KOPT-K1 (cell line): ENCODE measurements at regions not wholly inside any gene's neighbourhood (a gene's known extent, or its start where the extent isn't known, plus 50 kb on each side); places are given as distances from the start of the nearest gene placed in this dataset.

Experiments used
- H3K27ac ChIP-seq: fragments of 200-600 bp; sonication (generic); 2 replicates; pipeline ENCODE4 v1.5.1; 2016; ENCODE audit warnings: antibody characterized with exemption, mild to moderate bottlenecking, low read depth, low read length; ENCODE audit not compliant: poor library complexity, severe bottlenecking
- H3K36me3 ChIP-seq: fragments of 200-600 bp; sonication (generic); 2 replicates; pipeline ENCODE4 v1.5.1; 2017; ENCODE audit warnings: antibody characterized with exemption, mild to moderate bottlenecking, low read length, moderate library complexity; ENCODE audit not compliant: insufficient read depth
- H3K9me3 ChIP-seq: fragments of 200-600 bp; sonication (generic); 2 replicates; pipeline ENCODE4 v1.5.1; 2017; ENCODE audit warnings: antibody characterized with exemption, low read length, mild to moderate bottlenecking; ENCODE audit not compliant: insufficient read depth, poor library complexity, severe bottlenecking

- Histone ChIP-seq H3K27ac (no peak overlapping the region), H3K9me3 (no peaks in the 10 kb centered on the region), H3K36me3 (no peaks in the 10 kb centered on the region)
Observed at GRCh38 chr16:73853968-73854367, 442.6 kb upstream of the PSMD7 start.

- no peak overlapping the region for H3K27ac ChIP-seq
- no peaks in the 10 kb centered on the region for H3K9me3 ChIP-seq
- H3K36me3 ChIP-seq = no peaks in the 10 kb centered on the region
Observed at GRCh38 chr16:73852561-73852960, 444.1 kb upstream of the PSMD7 start.

- Histone ChIP-seq H3K27ac (no peak overlapping the region), H3K36me3 (no peaks in the 10 kb centered on the region), H3K9me3 (no peaks in the 10 kb centered on the region)
Observed at GRCh38 chr16:73848993-73849392, 447.6 kb upstream of the PSMD7 start.

GRCh38 chr16:73847090-73847489 lies 449.5 kb upstream of the PSMD7 start:
- H3K9me3 ChIP-seq = no peaks in the 10 kb centered on the region
- no peaks in the 10 kb centered on the region for H3K36me3 ChIP-seq
- H3K27ac ChIP-seq = no peak overlapping the region

DNA sequence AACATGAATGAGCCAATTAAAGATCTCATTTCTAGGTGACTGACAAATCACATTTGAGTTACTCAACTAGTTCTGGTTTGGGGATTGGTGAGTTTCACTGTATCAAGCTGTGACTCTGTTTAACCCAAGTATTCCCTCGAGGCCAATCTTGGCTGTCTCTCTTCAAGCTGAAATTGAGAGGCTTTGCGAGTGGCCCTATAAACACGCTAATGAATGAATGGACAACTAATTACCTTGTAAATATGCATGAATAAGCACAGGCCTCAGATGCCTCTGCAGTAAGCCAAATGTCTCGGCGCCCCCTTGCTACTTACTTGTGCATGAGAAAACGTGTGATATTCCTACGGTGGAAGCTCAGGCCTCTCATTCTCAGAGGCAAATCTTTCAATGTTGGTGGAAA lies 450.3 kb upstream of the PSMD7 start:
- Histone ChIP-seq H3K9me3 (no peaks in the 10 kb centered on the region), H3K36me3 (no peaks in the 10 kb centered on the region), H3K27ac (no peak overlapping the region)

GRCh38 chr16:73846007-73846330 lies 450.6 kb upstream of the PSMD7 start:
- no peaks in the 10 kb centered on the region for H3K36me3 ChIP-seq
- H3K27ac ChIP-seq = no peak overlapping the region
- H3K9me3 ChIP-seq = no peaks in the 10 kb centered on the region

DNA sequence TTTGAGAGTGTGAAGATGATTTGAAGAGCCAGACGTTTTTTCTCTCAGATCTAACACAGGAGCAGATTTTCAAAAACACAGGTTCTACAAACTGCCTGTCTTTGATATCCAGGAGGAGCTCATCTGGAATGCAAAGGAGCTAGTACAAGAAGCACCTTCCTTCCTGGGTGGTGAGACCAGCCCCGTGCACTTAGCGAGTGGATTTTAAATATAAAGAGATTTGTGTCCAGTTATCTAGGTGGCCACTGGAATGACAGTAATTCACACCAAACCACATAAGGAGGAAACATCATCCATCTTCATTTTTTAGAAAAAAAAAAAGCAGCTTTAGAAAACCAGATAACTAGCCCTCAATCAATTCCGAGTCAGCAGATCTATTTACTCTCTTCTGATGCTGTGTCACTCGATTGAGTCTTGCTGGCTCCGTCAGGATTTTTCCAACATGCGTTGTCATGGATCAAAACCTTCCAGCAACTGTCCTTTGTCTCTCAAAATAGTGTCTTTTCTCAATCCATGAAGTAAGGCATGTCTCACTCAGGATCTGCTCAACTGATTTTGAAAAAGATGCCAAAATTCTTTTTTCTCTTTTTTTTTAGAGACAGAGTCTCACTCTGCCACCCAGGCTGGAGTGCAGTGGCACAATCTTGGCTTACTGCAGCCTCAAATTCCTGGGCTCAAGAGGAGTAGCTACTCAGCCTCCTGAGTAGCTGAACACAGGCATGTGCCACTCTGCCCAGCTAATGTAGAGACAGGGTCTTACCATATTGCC lies 451.2 kb upstream of the PSMD7 start:
- no peak overlapping the region for H3K27ac ChIP-seq
- no peaks in the 10 kb centered on the region for H3K36me3 ChIP-seq
- H3K9me3 ChIP-seq = no peaks in the 10 kb centered on the region

GRCh38 chr16:73840728-73841127 lies 455.9 kb upstream of the PSMD7 start:
- no peak overlapping the region for H3K27ac ChIP-seq
- H3K9me3 ChIP-seq = no peaks in the 10 kb centered on the region
- no peaks in the 10 kb centered on the region for H3K36me3 ChIP-seq

DNA sequence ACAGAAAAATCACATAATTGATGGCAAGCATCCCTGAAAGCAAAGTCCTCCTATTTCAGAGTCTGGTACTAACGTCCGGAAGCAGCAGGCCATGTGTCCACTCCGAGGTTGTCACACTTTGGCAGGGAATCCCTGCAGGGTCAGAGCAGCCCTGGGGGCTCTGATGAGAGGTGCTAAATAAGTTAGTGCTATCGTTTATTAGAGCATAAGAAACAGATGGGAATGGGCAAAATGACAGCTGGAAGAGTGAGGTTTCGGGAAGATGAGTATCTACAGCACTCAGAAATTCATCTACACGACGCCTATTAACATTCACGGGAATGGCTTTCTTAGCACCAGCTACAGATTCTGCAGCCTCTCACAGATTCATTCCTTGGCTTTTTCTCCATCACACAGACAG lies 465.4 kb upstream of the PSMD7 start:
- no peaks in the 10 kb centered on the region for H3K9me3 ChIP-seq
- H3K36me3 ChIP-seq = no peaks in the 10 kb centered on the region
- H3K27ac ChIP-seq = no peak overlapping the region

- no peaks in the 10 kb centered on the region for H3K36me3 ChIP-seq
- no peak overlapping the region for H3K27ac ChIP-seq
- H3K9me3 ChIP-seq = no peaks in the 10 kb centered on the region
Observed at GRCh38 chr16:73823205-73823849, 473.3 kb upstream of the PSMD7 start.

DNA sequence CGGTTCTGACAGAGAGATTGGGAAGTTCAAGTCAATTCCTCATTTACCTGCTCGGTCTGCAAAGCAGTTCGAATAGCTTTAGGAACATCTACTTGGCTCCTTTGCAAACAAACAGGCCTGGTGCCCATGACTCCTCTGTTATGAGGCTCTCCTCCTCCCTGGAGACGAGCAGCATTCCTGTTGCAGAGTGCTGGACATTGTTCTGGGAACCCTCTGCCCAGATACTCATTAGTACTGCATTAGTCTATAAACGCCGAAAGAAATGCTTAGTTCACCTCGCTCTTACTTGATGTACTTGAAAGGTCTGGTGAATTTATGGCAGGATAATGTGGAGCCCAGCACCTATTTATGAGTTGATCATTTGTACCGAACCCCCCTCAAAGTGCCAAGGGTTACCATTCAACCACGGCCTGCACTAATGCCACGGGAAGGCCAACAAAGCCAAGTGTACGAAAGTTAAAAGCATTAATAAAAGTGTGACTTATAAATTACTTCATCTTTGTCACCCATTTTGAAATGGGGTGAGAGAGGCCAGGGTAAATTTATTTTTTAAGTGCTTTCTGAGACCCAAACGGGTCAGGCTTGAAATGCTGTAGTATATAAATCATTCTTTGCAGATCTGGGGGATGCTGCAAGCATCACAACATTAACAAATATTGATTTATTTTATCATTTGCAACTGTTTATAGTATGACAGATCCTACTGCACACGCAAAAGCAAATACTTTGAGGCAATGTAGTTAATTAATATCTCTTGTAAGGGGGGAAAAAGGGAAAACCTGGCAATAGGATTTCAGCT lies 478.9 kb upstream of the PSMD7 start:
- H3K27ac ChIP-seq = no peak overlapping the region
- H3K9me3 ChIP-seq = no peaks in the 10 kb centered on the region
- no peaks in the 10 kb centered on the region for H3K36me3 ChIP-seq

- H3K27ac ChIP-seq = no peak overlapping the region
- no peaks in the 10 kb centered on the region for H3K36me3 ChIP-seq
- no peaks in the 10 kb centered on the region for H3K9me3 ChIP-seq
Observed at GRCh38 chr16:73813527-73813926, 483.1 kb upstream of the PSMD7 start.

- H3K36me3 ChIP-seq = no peaks in the 10 kb centered on the region
Observed at GRCh38 chr16:73804456-73804855, 492.2 kb upstream of the PSMD7 start.

DNA sequence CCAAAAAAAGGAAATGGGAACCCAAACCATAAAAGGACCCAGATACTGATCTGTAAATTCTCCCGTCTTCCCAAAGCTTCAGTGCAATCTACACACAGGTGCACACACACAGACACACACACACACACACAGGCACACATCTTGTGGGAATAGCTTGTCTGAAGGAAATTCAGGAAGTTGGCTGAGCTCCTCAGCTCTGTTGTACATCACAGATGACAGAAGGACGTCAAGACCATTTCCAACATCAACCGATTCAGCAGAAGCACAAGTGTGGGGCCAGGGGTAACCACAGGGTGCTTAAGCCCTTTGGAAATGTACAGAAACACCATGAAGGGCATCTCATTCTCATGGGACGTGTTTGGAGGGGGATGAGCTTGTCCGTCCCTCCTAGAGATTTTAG lies 498.1 kb upstream of the PSMD7 start:
- no peaks in the 10 kb centered on the region for H3K9me3 ChIP-seq
- H3K36me3 ChIP-seq = no peaks in the 10 kb centered on the region
- no peak overlapping the region for H3K27ac ChIP-seq

More at GRCh38 chr16:73804456-73804855, 492.2 kb upstream of the PSMD7 start:
- Histone ChIP-seq H3K9me3 (no peaks in the 10 kb centered on the region), H3K27ac (no peak overlapping the region)

DNA sequence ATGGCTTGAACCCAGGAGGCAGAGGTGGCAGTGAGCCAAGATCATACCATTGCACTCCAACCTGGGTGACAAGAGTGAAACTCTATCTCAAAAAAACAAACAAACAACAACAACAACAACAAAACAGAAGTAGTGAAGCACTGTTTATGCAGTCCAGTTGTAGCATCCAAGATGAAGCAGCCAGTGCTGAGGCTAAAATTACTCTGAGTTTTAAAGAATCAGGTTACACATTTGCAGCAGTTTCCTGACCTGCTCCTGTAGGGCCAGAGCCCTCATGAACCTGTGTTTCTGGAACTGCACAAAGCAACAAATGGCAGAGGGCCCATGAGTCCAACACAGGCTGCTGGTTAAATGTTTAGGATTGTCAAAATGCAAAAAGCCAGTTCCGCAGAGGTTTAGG lies 499.5 kb upstream of the PSMD7 start:
- Histone ChIP-seq H3K27ac (no peak overlapping the region), H3K36me3 (no peaks in the 10 kb centered on the region)

More for the DNA sequence above, 499.5 kb upstream of the PSMD7 start:
- H3K9me3 ChIP-seq = no peaks in the 10 kb centered on the region
